SK-N-MC (cell line): ENCODE measurements at regions not wholly inside any gene's neighbourhood (a gene's known extent, or its start where the extent isn't known, plus 50 kb on each side); places are given as distances from the start of the nearest gene placed in this dataset.

Experiments
- DNase-seq: peaks from one replicate; pipeline ENCODE4 v3.0.0-alpha.2; 2011; ENCODE audit warnings: low read depth, low spot score
- H3K27ac ChIP-seq: fragments of 200-600 bp; sonication (generic); 2 replicates; pipeline ENCODE4 v1.5.1; 2016; ENCODE audit warnings: mixed run types
- H3K36me3 ChIP-seq: fragments of 200-600 bp; sonication (generic); 2 replicates; pipeline ENCODE4 v1.6.1; 2017; ENCODE audit warnings: antibody characterized with exemption, low read length, mixed read lengths; ENCODE audit not compliant: insufficient read depth
- H3K4me3 ChIP-seq: fragments of 200-600 bp; sonication (generic); 2 replicates; pipeline ENCODE4 v1.5.1; 2016
- H3K9ac ChIP-seq: fragments of 200-600 bp; sonication (generic); 2 replicates; pipeline ENCODE4 v1.8.0; 2017; ENCODE audit warnings: mixed run types, mixed read lengths; ENCODE audit not compliant: insufficient read length
- H3K9me3 ChIP-seq: fragments of 200-600 bp; sonication (generic); 2 replicates; pipeline ENCODE4 v1.6.1; 2017; ENCODE audit warnings: low read depth, mild to moderate bottlenecking, antibody characterized with exemption, low read length, moderate library complexity, mixed read lengths
- EZH2 ChIP-seq: fragments of 200-600 bp; sonication (generic); IDR thresholded peaks from one replicate; pipeline ENCODE4 v1.6.1; 2017; ENCODE audit warnings: antibody characterized with exemption
- FOXP2 ChIP-seq: optimal IDR thresholded peaks from 2 replicates; pipeline ENCODE3; 2011; ENCODE audit warnings: mild to moderate bottlenecking, moderate library complexity; ENCODE audit not compliant: insufficient read depth; ENCODE audit errors: extremely low read length, control extremely low read depth
- POLR2AphosphoS5 ChIP-seq: IDR thresholded peaks from 2 replicates; pipeline ENCODE4 v1.6.1; 2012; ENCODE audit warnings: mild to moderate bottlenecking, low read depth, low read length, borderline replicate concordance

DNA sequence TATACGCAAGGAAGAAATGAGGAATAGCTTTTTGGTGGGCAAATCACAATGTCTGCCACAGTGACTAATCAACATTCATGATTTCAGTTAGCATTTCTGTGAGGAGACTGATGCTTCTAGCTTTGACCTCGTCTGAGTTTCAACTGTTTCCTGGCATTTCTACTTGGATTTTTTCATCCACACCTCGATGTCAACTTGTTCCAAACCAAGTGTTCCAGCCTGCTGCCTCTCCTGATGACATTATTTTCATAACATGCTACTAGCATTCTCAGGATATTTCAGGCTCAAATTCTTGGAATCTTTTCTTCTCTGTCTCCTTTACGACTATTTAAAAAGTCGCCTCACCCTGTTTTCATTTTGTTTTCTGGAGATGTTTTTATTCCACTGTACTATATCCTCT, 90.3 kb upstream of the TEX13D start:
- no peak overlapping the region for H3K4me3 ChIP-seq
- TF ChIP-seq EZH2 (no peak), POLR2AphosphoS5 (no peak), FOXP2 (no peak)
- H3K9me3 ChIP-seq = no peaks in the 10 kb centered on the region
- H3K27ac ChIP-seq = peak overlapping the region; percentile 49
- DNase-seq = no peak
- H3K9ac ChIP-seq = no peak overlapping the region
- H3K36me3 ChIP-seq = no peaks in the 10 kb centered on the region

GRCh38 chrX:124249345-124249744, 83.1 kb upstream of the TEX13D start:
- Histone ChIP-seq H3K9ac (no peak overlapping the region), H3K36me3 (no peaks in the 10 kb centered on the region), H3K4me3 (no peak overlapping the region), H3K9me3 (no peaks in the 10 kb centered on the region), H3K27ac (no peak overlapping the region)
- no peak for DNase-seq
- TF ChIP-seq EZH2 = no peak
- no peak for TF ChIP-seq POLR2AphosphoS5
- no peak for TF ChIP-seq FOXP2

DNA sequence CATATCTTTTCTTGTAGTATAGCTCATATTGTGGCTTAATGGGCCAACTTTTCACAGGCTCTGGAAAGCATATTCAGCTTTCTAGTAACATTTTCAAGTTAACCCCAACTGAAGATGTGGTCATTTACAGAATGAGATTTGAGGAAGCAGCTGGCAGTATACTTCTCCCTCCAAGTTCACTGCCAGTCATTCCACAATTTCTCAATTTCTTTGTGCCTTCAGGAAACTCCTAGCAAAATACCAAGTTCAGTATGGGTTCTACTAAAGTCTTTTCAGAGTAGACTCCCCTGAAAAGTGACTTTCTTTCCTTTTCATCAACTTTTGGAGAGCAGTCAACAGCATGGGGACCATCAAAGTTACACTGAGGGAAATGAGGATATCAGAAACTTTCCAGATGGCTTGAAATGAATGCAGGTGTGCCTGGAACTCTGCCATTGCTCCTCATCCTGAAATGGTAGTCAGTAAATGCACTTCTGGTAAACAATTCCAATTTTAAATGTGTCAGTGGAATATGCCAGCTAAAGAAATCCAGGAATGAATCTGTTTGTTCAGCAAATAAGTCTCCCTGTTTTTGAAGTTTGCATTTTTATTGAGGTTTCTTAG, 81.5 kb upstream of the TEX13D start:
- peak overlapping the region; percentile 26 for H3K27ac ChIP-seq
- TF ChIP-seq POLR2AphosphoS5 (no peak), EZH2 (no peak), FOXP2 (no peak)
- no peak for DNase-seq
- H3K9me3 ChIP-seq = no peaks in the 10 kb centered on the region
- H3K36me3 ChIP-seq = no peaks in the 10 kb centered on the region
- H3K9ac ChIP-seq = no peak overlapping the region
- no peak overlapping the region for H3K4me3 ChIP-seq

DNA sequence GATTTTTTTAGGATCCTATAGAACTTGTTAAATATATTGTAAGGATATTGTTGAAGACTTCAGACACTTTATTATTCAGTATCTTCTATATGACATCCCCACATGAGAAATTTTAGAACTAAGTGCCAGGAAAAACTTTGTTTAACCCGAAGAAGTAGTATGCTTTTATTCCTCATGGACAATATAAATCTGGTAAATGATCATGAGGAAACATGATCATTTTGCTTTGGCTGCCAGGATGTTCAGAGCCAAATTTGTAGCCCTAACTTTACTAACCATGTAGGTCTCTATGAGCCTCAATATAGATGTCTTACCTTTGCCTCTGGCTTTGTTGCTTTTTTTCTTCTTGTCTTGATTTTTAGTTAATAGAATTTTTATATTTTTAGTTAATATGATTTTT, 77.8 kb upstream of the TEX13D start:
- no peaks in the 10 kb centered on the region for H3K9me3 ChIP-seq
- H3K36me3 ChIP-seq = no peaks in the 10 kb centered on the region
- TF ChIP-seq POLR2AphosphoS5 (no peak), FOXP2 (no peak), EZH2 (no peak)
- H3K4me3 ChIP-seq = no peak overlapping the region
- H3K27ac ChIP-seq = peak overlapping the region; percentile 50; the same call in 1 of the 2 replicates
- H3K9ac ChIP-seq = no peak overlapping the region
- no peak for DNase-seq

DNA sequence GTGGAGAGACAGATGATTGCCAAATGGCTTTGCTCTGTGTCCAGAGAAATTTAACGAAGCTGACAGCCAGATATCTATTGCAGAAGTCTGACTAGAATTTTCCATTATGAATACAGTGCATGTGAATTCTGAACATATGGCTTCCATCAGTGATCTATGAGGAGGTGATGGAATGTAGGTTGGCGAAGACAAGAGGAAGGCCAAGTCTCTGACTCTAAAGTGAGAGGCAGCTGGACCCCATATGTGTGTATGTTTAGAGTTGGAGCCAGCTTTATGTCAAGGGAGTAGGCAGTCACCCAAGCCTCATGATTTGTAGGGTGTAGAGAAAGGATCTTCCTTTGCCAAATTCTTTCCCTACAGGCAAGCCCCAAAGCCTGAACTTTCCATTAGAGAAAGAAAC, 76.2 kb upstream of the TEX13D start:
- peak overlapping the region; percentile 97 for H3K27ac ChIP-seq
- DNase-seq = no peak
- H3K4me3 ChIP-seq = peak overlapping the region; percentile 33; the same call in 1 of the 2 replicates
- TF ChIP-seq EZH2 (no peak), POLR2AphosphoS5 (no peak), FOXP2 (no peak)
- H3K9me3 ChIP-seq = no peaks in the 10 kb centered on the region
- no peaks in the 10 kb centered on the region for H3K36me3 ChIP-seq
- no peak overlapping the region for H3K9ac ChIP-seq

DNA sequence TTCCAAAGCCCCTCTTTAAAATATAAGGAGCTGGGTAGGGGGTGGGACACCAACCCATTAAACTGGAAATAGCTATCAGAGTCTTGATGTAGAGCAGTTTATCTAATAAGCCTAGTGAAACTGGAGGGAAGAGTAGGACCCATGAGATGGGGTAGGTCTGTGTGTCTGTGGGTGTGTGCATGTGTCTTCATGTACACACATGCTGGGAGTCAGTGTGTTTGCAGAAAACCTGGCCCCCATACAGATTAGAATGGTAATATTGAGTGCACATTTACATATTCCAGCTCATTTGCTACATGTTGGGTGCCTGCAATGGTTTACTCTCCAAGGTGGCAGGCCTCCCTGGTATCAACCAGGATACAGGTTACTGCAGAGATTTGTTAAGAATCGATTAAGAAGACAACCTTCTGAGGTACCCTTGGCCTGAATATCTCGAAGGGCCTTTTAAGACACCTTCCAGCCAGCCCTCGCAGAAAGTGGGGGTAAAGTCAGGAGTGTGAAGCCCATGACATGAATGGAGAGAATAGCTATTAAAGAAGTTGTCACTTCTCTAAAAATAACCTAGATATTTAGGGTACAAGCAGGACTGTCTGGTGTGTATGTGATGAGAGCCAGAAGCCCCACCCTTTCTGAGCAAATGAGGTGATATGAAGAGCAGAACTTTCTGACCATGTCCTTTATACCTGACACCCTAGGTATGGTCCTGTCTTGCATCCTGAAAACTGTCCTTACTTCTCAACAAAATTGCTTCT, 75.7 kb upstream of the TEX13D start:
- H3K9me3 ChIP-seq = no peaks in the 10 kb centered on the region
- H3K36me3 ChIP-seq = no peaks in the 10 kb centered on the region
- H3K9ac ChIP-seq = no peak overlapping the region
- no peak overlapping the region for H3K4me3 ChIP-seq
- no peak for DNase-seq
- TF ChIP-seq FOXP2 = no peak
- TF ChIP-seq EZH2 = no peak
- TF ChIP-seq POLR2AphosphoS5 = no peak
- peak overlapping the region; percentile 97 for H3K27ac ChIP-seq

DNA sequence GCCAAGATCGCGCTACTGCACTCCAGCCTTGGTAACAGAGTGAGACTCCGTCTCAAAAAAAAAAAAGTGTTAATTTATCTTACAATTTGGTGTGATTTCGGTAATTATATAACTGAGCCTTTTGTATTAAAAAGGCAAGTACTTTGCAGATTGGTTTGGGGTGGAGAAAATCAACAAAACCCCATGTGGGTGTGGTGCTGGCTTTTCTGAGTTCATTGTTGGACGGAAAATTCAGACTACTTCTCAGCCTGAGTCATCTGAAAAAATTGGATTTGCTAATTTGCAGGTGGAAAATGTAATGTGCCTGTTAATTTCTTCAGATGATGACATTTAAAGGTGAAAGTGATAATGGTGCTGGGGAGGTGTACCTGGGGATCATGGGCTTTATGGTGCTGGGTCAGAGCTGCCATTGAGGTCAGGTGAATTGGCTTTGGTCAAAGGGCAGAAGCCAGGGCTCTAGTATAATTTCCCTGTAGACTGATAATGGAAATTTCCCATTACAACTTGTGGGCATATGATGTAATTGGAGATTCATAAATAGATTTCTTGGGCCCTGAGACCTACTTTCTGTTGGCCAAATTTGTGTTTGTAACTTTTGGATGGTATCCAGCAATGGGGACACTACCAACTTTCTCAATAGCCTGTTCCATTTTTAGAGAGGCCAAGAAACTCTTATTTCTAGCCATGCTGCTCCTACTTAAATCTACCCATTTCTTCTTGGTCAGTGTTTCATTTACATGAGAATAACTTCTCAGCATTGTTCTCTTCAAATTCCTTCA, 74.3 kb upstream of the TEX13D start:
- Histone ChIP-seq H3K9ac (no peak overlapping the region), H3K9me3 (no peaks in the 10 kb centered on the region), H3K27ac (no peak overlapping the region), H3K36me3 (no peaks in the 10 kb centered on the region), H3K4me3 (no peak overlapping the region)
- no peak for TF ChIP-seq EZH2
- no peak for DNase-seq

GRCh38 chrX:124260845-124261244, 71.6 kb upstream of the TEX13D start:
- Histone ChIP-seq H3K27ac (no peak overlapping the region), H3K36me3 (no peaks in the 10 kb centered on the region), H3K4me3 (no peak overlapping the region), H3K9ac (no peak overlapping the region), H3K9me3 (no peaks in the 10 kb centered on the region)
- TF ChIP-seq EZH2 = no peak
- TF ChIP-seq FOXP2 = no peak
- TF ChIP-seq POLR2AphosphoS5 = no peak
- no peak for DNase-seq

GRCh38 chrX:124263743-124264142, 68.7 kb upstream of the TEX13D start:
- H3K9ac ChIP-seq = no peak overlapping the region
- no peak overlapping the region for H3K27ac ChIP-seq
- DNase-seq = no peak
- TF ChIP-seq POLR2AphosphoS5 (no peak), FOXP2 (no peak), EZH2 (no peak)
- no peak overlapping the region for H3K4me3 ChIP-seq
- H3K9me3 ChIP-seq = no peaks in the 10 kb centered on the region
- no peaks in the 10 kb centered on the region for H3K36me3 ChIP-seq
